H9 (cell line): ENCODE measurements at regions not wholly inside any gene's neighbourhood (a gene's known extent, or its start where the extent isn't known, plus 50 kb on each side); places are given as distances from the start of the nearest gene placed in this dataset.

Experiments used
- DNase-seq: peaks from one replicate; pipeline ENCODE4 v3.0.0-alpha.2; 2017
- H2AFZ ChIP-seq: one replicate; pipeline ENCODE4 v1.6.1; 2013; ENCODE audit warnings: mild to moderate bottlenecking, low read length, control low read depth, moderate library complexity
- H2AK5ac ChIP-seq: 2 replicates; pipeline ENCODE4 v1.6.1; 2013; ENCODE audit warnings: low read length, control low read depth, mixed read lengths; ENCODE audit not compliant: insufficient read length
- H2BK120ac ChIP-seq: one replicate; pipeline ENCODE4 v1.6.1; 2013; ENCODE audit warnings: low read depth, mild to moderate bottlenecking, low read length, control low read depth, inconsistent platforms; ENCODE audit not compliant: poor library complexity, severe bottlenecking
- H2BK12ac ChIP-seq: 2 replicates; pipeline ENCODE4 v1.6.1; 2013; ENCODE audit warnings: low read length, control low read depth, mixed read lengths, low read depth; ENCODE audit not compliant: insufficient read length
- H2BK15ac ChIP-seq: 2 replicates; pipeline ENCODE4 v1.6.1; 2013; ENCODE audit warnings: low read depth, low read length, control low read depth
- H2BK20ac ChIP-seq: one replicate; pipeline ENCODE4 v1.6.1; 2013; ENCODE audit warnings: low read depth, mild to moderate bottlenecking, low read length, control low read depth, inconsistent platforms; ENCODE audit not compliant: poor library complexity, severe bottlenecking
- H2BK5ac ChIP-seq: 2 replicates; pipeline ENCODE4 v1.6.1; 2013; ENCODE audit warnings: low read length, control low read depth, mixed read lengths; ENCODE audit not compliant: insufficient read length
- H3K14ac ChIP-seq: 2 replicates; pipeline ENCODE4 v1.6.1; 2013; ENCODE audit warnings: low read length, control low read depth; ENCODE audit not compliant: insufficient read depth
- H3K18ac ChIP-seq: 2 replicates; pipeline ENCODE4 v1.6.1; 2013; ENCODE audit warnings: low read depth, mild to moderate bottlenecking, mixed read lengths, low read length, control low read depth; ENCODE audit not compliant: insufficient read length
- H3K23ac ChIP-seq: 2 replicates; pipeline ENCODE4 v1.6.1; 2013; ENCODE audit warnings: low read length, control low read depth, mixed read lengths, low read depth; ENCODE audit not compliant: insufficient read length
- H3K23me2 ChIP-seq: 2 replicates; pipeline ENCODE4 v1.6.1; 2013; ENCODE audit warnings: low read depth, mild to moderate bottlenecking, mixed read lengths, low read length, control low read depth; ENCODE audit not compliant: insufficient read length, poor library complexity, severe bottlenecking
- H3K27ac ChIP-seq: 2 replicates; pipeline ENCODE4 v1.5.1; 2013; ENCODE audit warnings: low read length, control low read depth, mixed read lengths, low read depth; ENCODE audit not compliant: insufficient read length
- H3K27me3 ChIP-seq: 2 replicates; pipeline ENCODE4 v1.6.1; 2013; ENCODE audit warnings: low read length, control low read depth, inconsistent platforms; ENCODE audit not compliant: insufficient read depth
- H3K4ac ChIP-seq: 2 replicates; pipeline ENCODE4 v1.6.1; 2013; ENCODE audit warnings: low read depth, mild to moderate bottlenecking, control low read depth, inconsistent platforms, low read length, moderate library complexity
- H3K4me1 ChIP-seq: 2 replicates; pipeline ENCODE4 v1.6.1; 2013; ENCODE audit warnings: low read length, control low read depth, inconsistent platforms; ENCODE audit not compliant: insufficient read depth
- H3K4me2 ChIP-seq: 2 replicates; pipeline ENCODE4 v1.6.1; 2013; ENCODE audit warnings: low read length, control low read depth, mixed read lengths; ENCODE audit not compliant: insufficient read length, insufficient read depth
- H3K56ac ChIP-seq: 2 replicates; pipeline ENCODE4 v1.6.1; 2013; ENCODE audit warnings: low read depth, mild to moderate bottlenecking, mixed read lengths, low read length, control low read depth; ENCODE audit not compliant: insufficient read length
- H3K79me1 ChIP-seq: 2 replicates; pipeline ENCODE4 v1.6.1; 2013; ENCODE audit warnings: low read depth, mild to moderate bottlenecking, moderate library complexity, low read length, control low read depth, inconsistent platforms; ENCODE audit not compliant: insufficient read depth, poor library complexity, severe bottlenecking
- H3K79me2 ChIP-seq: 2 replicates; pipeline ENCODE4 v1.6.1; 2013; ENCODE audit warnings: low read length, control low read depth, inconsistent platforms; ENCODE audit not compliant: insufficient read depth
- H3K9ac ChIP-seq: 2 replicates; pipeline ENCODE4 v1.6.1; 2013; ENCODE audit warnings: low read length, control low read depth, mixed read lengths; ENCODE audit not compliant: insufficient read length; ENCODE audit errors: extremely low read depth
- H3K9me3 ChIP-seq: one replicate; pipeline ENCODE4 v1.6.1; 2013; ENCODE audit warnings: low read depth, low read length, inconsistent platforms; ENCODE audit not compliant: control insufficient read depth
- H3T11ph ChIP-seq: one replicate; pipeline ENCODE4 v1.6.1; 2013; ENCODE audit warnings: mild to moderate bottlenecking, low read length, control low read depth, inconsistent platforms
- H4K20me1 ChIP-seq: one replicate; pipeline ENCODE4 v1.6.1; 2013; ENCODE audit not compliant: control insufficient read depth, insufficient read length, insufficient read depth
- H4K5ac ChIP-seq: 2 replicates; pipeline ENCODE4 v1.6.1; 2013; ENCODE audit warnings: low read depth, mild to moderate bottlenecking, mixed read lengths, low read length, control low read depth; ENCODE audit not compliant: insufficient read length
- H4K8ac ChIP-seq: replicated peaks from 2 replicates; pipeline ENCODE4 v1.6.1; 2013; ENCODE audit warnings: low read length, control low read depth, mixed read lengths, low read depth; ENCODE audit not compliant: insufficient read length
- H4K91ac ChIP-seq: 2 replicates; pipeline ENCODE4 v1.6.1; 2013; ENCODE audit warnings: low read depth, mild to moderate bottlenecking, moderate library complexity, mixed read lengths, low read length, control low read depth; ENCODE audit not compliant: insufficient read length
- H3K27ac Mint-ChIP-seq, 3 experiments: 2 replicates in 2 of 3; 3 replicates in 1 of 3; pipeline ENCODE4 v1.8.0; 2020 to 2021; ENCODE audit warnings: mixed read lengths in 3 of 3, mild to moderate bottlenecking in 1 of 3, moderate library complexity in 1 of 3
- H3K27me3 Mint-ChIP-seq: 2 replicates; pipeline ENCODE4 v1.8.0; 2021; ENCODE audit warnings: low read depth, mild to moderate bottlenecking, moderate library complexity, mixed read lengths
- H3K36me3 Mint-ChIP-seq, 3 experiments: 2 replicates in 2 of 3; 3 replicates in 1 of 3; pipeline ENCODE4 v1.8.0; 2020 to 2021; ENCODE audit warnings: low read depth in 3 of 3, mixed read lengths in 3 of 3; ENCODE audit not compliant: insufficient read depth in 1 of 3
- H3K4me1 Mint-ChIP-seq, 2 experiments: 2 replicates each; pipeline ENCODE4 v1.8.0; 2020; ENCODE audit warnings: mixed read lengths in 2 of 2
- H3K4me3 Mint-ChIP-seq, 2 experiments: 2 replicates in 1 of 2; 3 replicates in 1 of 2; pipeline ENCODE4 v1.8.0; 2020 to 2021; ENCODE audit warnings: mild to moderate bottlenecking in 2 of 2, mixed read lengths in 2 of 2, moderate library complexity in 1 of 2
- H3K9me3 Mint-ChIP-seq, 2 experiments: 2 replicates in 1 of 2; 3 replicates in 1 of 2; pipeline ENCODE4 v1.8.0; 2020; ENCODE audit warnings: mild to moderate bottlenecking in 2 of 2, mixed read lengths in 2 of 2, moderate library complexity in 1 of 2
- WGBS: extraction: QIAGEN DNeasy Blood & Tissue Kit; methylation state at CpG from one replicate; pipeline ENCODE4 v1.1.7; 2013; ENCODE audit warnings: missing lambda C conversion rate, low lambda C conversion rate, mixed read lengths; ENCODE audit not compliant: insufficient read length; ENCODE audit errors: extremely low coverage; 5-methylcytosine and 5-hydroxymethylcytosine counted together
- TF ChIP-seq, protein P1 (sequence below): fragments of 200-600 bp; sonication (generic); conservative IDR thresholded peaks from 3 replicates; pipeline ENCODE4 v1.8.0; 2021; ENCODE audit warnings: antibody characterized with exemption, mild to moderate bottlenecking

GRCh38 chr21:43331962-43332828 is 94.7 kb downstream of the SIK1 start:
- H2BK12ac ChIP-seq, result no peak overlapping the region
- no peak overlapping the region for H3K9ac ChIP-seq
- H3K23ac ChIP-seq, result no peak overlapping the region
- no peaks in the 10 kb centered on the region for H3K27me3 ChIP-seq
- no peak overlapping the region for H2BK5ac ChIP-seq
- peaks cover 22 to 29% of the 10 kb centered on the region in 2 experiments for H3K4me1 Mint-ChIP-seq
- H3K4me2 ChIP-seq, result no peak overlapping the region
- no peak overlapping the region for H4K91ac ChIP-seq
- no peak overlapping the region for H4K8ac ChIP-seq
- H3K79me1 ChIP-seq, result no peaks in the 10 kb centered on the region
- H3T11ph ChIP-seq, result no peak overlapping the region
- H3K4ac ChIP-seq, result no peak overlapping the region
- WGBS, result no CpG with 5 or more reads among the region's 22 CpGs
- H2AK5ac ChIP-seq, result no peak overlapping the region
- no peak overlapping the region for H4K5ac ChIP-seq
- H3K27ac Mint-ChIP-seq, result peak overlapping the region in 1 of 3 experiments; percentile 35; a peak in 3 of 7 replicates
- TF ChIP-seq, protein P1, sequence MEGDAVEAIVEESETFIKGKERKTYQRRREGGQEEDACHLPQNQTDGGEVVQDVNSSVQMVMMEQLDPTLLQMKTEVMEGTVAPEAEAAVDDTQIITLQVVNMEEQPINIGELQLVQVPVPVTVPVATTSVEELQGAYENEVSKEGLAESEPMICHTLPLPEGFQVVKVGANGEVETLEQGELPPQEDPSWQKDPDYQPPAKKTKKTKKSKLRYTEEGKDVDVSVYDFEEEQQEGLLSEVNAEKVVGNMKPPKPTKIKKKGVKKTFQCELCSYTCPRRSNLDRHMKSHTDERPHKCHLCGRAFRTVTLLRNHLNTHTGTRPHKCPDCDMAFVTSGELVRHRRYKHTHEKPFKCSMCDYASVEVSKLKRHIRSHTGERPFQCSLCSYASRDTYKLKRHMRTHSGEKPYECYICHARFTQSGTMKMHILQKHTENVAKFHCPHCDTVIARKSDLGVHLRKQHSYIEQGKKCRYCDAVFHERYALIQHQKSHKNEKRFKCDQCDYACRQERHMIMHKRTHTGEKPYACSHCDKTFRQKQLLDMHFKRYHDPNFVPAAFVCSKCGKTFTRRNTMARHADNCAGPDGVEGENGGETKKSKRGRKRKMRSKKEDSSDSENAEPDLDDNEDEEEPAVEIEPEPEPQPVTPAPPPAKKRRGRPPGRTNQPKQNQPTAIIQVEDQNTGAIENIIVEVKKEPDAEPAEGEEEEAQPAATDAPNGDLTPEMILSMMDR, result no peak
- H2BK20ac ChIP-seq, result no peak overlapping the region
- peaks cover 0 to 22% (median 9%) of the 10 kb centered on the region in 3 experiments; a peak in 5 of 7 replicates for H3K36me3 Mint-ChIP-seq
- no peaks in the 10 kb centered on the region for H3K9me3 ChIP-seq
- no peaks in the 10 kb centered on the region for H3K79me2 ChIP-seq
- H4K20me1 ChIP-seq, result peaks cover 2% of the 10 kb centered on the region
- H3K4me1 ChIP-seq, result no peaks in the 10 kb centered on the region; the same call in 1 of the 2 replicates
- no peaks in the 10 kb centered on the region for H3K23me2 ChIP-seq
- no peak overlapping the region for H3K56ac ChIP-seq
- H3K27ac ChIP-seq, result no peak overlapping the region
- H3K9me3 Mint-ChIP-seq, result peaks cover 19 to 21% of the 10 kb centered on the region in 2 experiments; a peak in 4 of 5 replicates
- peaks cover 13% of the 10 kb centered on the region for H3K27me3 Mint-ChIP-seq
- no peak overlapping the region for H3K18ac ChIP-seq
- H2BK15ac ChIP-seq, result no peak overlapping the region
- H3K4me3 Mint-ChIP-seq, result peak overlapping the region in 1 of 2 experiments; percentile 49; a peak in 1 of 5 replicates
- no peak overlapping the region for H3K14ac ChIP-seq
- no peak for DNase-seq
- H2BK120ac ChIP-seq, result no peak overlapping the region
- H2AFZ ChIP-seq, result no peak overlapping the region
